ENCODE measurements at regions not wholly inside any gene's neighbourhood (a gene's known extent, or its start where the extent isn't known, plus 50 kb on each side); places are given as distances from the start of the nearest gene placed in this dataset.
"Not testable (repeated sequence)": the region's sequence is repeated elsewhere in the genome, so short reads cannot be mapped to it uniquely, and the experiment has no call there.

GRCh38 chr2:90238505-90239230, 1547.2 kb downstream of the RPIA start:
- not testable (repeated sequence) for DNase-seq

- not testable (repeated sequence) for DNase-seq
Measured at GRCh38 chr2:90239769-90240168, 1548.3 kb downstream of the RPIA start.

DNA sequence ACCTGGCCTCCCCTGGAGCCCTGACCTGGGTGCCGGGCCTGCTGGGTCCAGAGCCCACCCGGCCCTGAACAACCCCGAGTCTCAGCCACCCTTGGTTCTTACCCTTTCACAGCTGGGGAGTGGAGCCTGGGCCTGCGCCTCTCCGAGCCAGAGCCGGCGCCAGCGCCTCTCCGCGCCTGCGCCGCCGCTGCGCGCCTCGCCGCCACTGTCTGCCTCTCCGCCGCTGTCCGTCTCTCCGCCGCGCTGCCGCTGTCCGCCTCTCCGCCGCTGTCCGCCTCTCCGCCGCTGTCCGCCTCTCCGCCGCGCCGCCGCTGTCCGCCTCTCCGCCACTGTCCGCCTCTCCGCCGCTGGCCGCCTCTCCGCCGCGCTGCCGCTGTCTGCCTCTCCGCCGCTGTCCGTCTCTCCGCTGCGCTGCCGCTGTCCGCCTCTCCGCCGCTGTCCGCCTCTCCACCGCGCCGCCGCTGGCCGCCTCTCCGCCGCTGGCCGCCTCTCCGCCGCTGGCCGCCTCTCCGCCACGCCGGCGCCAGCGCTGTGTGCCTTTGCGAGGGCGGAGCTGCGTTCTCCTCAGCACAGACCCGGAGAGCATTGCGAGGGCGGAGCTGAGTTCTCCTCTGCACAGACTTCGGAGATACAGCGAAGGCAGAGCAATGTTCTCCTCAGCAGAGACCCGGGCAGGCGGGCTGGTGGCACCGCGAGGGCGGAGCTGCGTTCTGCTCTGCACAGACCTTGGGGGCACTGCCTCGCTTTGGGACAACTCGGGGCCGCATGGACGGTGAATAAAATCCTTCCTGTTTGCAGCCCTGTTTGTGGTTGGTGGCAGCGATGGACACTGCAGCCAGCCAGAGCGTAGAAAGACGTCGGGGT, 1553.7 kb downstream of the RPIA start:
- DNase-seq, result not testable (repeated sequence)

- DNase-seq, result not testable (repeated sequence)
Measured at GRCh38 chr2:90248400-90248799, 1556.9 kb downstream of the RPIA start.

DNA sequence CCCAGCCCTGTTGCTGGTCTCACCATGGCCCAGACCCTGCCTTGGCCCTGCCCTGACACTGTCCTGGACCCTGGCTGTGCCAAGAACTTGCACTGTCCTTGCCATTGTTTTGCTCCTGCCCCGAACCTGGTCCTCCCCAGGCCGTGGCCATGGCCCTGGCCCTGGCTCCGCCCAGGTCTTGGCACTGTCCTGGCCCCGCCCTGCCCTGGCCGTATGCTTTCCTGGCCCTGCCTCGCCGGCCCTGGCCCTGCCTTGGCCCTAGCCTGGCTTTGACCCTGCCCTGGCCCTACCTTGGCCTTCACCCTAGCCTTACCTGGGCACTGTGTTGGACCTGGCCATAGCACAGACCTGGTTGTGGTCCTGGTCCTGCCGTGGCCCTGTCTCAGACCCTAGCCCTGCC, 1558.9 kb downstream of the RPIA start:
- DNase-seq, result not testable (repeated sequence)

GRCh38 chr2:90251576-90251975, 1560.1 kb downstream of the RPIA start:
- not testable (repeated sequence) for DNase-seq

DNA sequence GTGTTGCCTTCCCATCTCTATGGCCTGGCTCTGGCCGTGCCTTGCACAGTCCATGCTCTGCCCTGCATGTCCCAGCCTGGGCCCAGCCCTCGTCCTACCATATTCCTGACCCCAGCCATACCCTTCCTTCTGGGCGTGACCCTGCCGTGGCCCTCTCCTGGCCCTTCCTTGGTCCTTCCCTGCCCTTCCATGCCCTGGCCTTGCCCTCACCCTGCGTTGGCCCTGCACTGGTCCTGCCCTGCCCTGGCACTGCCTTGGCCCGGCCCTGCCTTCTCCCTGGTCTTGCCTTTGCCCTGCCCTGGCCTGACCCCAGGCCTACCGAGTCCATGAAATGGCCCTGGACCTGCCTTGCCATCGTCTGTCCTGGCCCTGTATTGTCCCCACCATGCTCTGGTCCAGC, 1561.8 kb downstream of the RPIA start:
- not testable (repeated sequence) for DNase-seq

DNA sequence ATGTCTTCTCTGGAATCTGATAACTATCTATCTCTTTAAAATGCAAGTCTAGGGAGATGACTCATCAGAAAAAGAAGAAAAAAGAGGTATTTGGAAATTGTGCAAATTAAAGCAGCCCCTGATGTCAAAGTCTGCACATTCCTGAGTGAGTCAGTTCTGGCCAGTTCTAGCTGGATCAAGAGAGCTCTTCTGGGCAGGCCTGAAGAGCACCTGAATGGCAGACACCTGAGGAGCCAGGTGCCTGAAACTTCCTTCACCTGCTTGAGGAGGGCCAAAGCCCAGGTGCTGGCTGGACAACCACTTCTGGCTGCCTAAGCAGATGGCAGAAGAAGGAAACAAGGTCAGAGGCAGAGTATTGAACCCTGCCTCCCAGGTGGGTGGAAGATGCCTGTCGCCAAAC, 1575.4 kb downstream of the RPIA start:
- DNase-seq, result not testable (repeated sequence)

DNA sequence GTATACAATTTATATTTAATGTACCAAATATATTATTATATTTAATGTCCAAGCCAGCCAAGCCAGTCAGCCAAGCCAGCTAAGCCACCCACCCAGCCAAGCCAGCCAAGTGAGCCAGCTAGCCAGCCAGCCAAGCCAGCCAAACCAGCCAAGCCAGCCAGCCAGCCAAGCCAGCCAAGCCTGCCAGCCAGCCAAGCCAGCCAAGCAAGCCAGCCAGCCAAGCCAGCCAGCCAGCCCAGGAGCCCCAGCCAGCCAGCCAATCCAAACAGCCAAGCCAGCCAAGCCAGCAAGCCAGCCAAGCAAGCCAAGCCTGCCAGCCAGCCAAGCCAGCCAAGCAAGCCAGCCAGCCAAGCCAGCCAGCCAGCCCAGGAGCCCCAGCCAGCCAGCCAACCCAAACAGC, 1596.3 kb downstream of the RPIA start:
- DNase-seq, result not testable (repeated sequence)

DNA sequence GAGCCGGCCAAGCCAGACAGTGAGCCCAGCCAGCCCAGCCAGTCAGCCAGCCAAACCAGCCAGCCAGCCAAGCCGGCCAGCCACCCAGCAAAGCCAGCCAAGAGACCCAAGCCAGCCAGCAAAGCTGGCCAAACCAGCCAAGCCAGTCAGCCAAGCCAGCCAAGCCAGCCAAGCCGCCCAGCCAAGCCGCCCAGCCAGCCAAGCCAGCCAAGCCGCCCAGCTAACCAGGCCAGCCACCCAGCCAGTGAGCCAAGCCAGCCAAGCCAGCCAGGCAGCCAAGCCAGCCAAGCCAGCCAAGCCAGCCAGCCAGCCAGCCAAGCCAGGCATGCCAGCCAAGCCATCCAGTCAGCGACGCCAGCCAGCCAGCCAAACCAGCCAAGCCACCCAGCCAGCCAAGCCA, 1596.9 kb downstream of the RPIA start:
- not testable (repeated sequence) for DNase-seq

DNA sequence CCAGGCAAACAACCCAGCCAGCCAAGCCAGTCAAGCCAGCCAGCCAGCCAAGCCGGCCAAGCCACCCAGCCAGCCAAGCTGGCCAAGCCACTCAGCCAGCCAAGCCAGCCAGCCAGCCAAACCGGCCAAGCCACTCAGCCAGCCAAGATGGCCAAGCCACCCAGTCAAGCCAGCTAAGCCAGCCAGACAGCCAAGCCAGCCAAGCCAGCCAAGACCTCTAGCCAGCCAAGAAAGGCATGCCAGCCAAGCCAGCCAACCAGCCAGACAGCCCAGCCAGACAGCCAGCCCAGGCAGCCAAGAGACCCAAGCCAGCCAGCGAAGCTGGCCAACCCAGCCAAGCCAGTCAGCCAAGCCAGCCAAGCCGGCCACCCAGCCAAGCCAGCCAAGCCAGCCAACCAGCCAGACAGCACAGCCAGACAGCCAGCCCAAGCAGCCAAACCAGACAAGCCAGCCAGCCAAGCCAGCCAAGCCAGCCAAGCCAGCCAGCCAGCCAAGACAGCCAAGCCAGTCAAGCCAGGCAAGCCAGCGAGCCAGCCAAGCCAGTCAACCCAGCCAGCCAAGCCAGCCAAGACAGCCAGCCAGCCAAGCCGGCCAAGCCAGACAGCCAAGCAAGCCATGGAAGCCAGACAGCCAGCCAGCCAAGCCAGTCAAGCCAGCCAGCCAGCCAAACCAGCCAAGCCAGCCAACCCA, 1598.0 kb downstream of the RPIA start:
- DNase-seq, result not testable (repeated sequence)

DNA sequence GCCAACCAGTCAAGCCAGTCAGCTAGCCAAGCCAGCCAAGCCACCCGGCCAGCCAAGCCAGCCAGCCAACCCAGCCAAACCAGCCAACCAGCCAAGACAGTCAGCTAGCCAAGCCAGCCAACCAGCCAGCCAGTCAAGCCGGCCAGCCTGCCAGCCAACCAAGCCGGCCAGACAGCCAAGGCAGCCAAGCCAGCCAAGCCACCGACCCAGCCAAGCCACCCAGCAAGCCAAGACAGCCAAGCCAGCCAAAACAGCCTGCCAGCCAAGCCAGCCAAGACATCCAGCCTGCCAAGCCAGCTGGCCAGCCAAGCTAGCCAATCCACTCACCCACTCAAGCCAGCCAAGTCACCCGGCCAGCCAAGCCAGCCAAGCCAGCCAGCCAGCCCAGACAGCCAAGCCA, 1599.2 kb downstream of the RPIA start:
- DNase-seq, result not testable (repeated sequence)

DNA sequence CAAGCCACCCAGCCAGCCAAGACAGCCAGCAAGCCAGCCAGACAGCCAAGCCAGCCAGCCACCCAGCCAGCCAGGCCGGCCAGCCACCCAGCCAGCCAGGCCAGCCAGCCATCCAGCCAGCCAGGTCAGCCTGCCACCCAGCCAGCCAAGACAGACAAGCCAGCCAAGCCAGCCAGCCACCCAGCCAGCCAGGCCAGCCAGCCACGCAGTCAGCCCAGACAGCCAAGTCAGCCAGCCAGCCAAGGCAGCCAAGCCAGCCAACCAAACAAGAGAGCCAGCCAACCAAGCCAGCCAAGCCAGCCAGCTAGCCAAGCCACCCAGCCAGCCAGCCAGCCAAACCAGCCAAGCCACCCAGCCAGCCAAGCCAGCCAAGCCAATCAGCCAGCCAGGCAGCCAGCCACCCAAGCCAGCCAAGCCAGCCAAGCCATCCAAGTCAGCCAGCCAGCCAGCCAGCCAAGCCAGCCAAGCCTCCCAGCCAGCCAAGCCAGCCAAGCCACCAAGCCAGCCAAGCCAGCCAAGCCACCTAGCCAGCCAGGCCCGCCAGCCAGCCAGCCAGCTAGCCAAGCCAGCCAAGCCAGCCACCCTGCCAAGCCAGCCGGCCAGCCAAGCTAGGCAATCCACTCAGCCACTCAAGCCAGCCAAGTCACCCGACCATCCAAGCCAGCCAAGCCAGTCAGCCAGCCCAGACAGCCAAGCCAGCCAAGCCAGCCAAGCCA, 1599.9 kb downstream of the RPIA start:
- not testable (repeated sequence) for DNase-seq

- DNase-seq, result not testable (repeated sequence)
Measured at GRCh38 chr2:90291934-90292333, 1600.5 kb downstream of the RPIA start.

GRCh38 chr2:90292451-90292850, 1601.0 kb downstream of the RPIA start:
- not testable (repeated sequence) for DNase-seq

DNA sequence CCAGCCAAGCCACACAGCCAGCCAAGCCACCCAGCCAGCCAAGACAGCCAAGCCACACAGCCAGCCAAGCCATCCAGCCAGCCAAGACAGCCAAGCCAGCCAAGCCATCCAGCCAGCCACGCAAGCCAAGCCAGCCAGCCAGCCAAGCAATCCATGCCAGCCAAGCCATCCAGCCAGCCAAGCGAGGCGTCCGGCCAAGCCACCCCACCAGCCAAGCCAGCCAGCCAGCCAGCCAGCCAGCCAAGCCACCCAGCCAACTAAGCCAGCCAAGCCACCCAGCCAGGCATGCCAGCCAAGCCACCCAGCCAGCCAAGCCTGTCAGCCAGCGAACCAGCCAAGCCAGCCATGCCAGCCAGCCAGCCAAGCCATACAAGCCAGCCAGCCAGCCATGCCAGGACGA, 1601.8 kb downstream of the RPIA start:
- not testable (repeated sequence) for DNase-seq

DNA sequence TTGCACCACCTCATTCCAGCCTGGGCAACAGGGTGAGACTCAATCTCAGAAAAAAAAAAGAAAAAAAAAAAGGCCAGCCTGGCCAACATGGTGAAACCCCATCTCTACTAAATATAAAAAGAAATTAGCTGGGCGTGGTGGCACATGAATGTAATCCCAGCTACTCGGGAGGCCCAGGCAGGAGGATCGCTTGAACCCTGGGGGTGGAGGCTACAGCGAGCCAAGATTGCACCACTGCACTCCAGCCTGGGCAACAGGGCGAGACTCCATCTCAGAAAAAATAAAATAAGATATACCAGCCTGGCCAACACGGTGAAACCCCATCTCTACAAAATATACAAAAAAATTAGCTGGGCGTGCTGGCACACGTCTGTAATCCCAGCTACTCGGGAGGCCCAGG, 1602.3 kb downstream of the RPIA start:
- not testable (repeated sequence) for DNase-seq

DNA sequence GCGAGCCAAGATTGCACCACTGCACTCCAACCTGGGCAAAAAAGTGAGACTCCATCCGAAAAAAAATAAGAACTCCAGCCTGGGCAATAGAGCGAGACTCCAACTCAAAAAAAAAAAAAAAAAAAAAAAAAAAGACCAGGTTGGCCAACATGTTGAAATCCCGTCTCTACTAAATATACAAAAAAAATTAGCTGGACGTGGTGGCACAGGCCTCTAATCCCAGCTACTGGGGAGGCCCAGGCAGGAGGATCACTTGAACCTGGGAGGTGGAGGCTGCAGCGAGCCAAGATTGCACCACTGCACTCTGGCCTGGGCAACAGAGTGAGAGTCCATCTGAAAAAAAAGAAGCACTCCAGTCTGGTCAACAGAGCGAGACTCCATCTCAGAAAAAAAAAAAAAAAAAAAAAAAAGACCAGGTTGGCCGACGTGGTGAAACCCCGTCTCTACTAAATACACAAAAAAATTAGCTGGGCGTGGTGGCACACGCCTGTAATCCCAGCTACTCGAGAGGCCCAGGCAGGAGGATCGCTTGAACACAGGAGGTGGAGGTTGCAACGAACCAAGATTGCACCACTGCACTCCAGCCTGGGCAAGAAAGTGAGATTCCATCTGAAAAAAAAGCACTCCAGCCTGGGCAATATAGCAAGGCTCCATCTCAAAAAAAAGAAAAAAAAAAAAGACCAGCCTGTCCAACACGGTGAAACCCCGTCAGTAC, 1603.7 kb downstream of the RPIA start:
- DNase-seq, result not testable (repeated sequence)

DNA sequence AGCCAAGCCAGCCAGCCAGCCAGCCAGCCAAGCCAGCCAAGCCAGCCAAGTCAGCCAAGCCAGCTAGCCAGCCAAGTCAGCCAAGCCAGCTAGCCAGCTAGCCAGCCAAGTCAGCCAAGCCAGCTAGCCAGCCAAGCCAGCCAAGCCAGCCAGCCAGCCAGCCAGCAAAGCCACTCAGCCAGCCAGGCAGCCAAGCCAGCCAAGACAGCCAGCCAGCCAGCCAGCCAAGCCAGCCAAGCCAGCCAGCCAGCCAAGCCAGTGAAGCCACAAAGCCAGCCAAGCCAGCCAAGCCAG, 1605.0 kb downstream of the RPIA start:
- not testable (repeated sequence) for DNase-seq

DNA sequence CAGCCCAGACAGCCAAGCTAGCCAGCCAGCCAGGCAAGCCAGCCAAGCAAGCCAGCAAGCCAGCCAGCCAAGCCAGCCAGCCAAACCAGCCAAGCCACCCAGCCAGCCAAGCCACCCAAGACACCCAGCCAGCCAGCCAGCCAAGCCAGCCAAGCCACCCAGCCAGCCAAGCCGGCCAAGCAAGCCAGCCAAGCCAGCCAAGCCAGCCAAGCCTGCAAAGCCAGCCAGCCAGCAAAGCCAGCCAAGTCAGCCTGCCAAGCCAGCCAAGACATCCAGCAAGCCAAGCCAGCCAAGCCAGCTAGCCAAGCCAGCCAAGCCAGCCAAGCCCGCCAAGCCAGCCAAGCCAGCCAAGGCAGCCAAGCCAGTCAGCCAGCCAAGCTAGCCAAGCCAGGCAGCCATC, 1606.2 kb downstream of the RPIA start:
- not testable (repeated sequence) for DNase-seq

DNA sequence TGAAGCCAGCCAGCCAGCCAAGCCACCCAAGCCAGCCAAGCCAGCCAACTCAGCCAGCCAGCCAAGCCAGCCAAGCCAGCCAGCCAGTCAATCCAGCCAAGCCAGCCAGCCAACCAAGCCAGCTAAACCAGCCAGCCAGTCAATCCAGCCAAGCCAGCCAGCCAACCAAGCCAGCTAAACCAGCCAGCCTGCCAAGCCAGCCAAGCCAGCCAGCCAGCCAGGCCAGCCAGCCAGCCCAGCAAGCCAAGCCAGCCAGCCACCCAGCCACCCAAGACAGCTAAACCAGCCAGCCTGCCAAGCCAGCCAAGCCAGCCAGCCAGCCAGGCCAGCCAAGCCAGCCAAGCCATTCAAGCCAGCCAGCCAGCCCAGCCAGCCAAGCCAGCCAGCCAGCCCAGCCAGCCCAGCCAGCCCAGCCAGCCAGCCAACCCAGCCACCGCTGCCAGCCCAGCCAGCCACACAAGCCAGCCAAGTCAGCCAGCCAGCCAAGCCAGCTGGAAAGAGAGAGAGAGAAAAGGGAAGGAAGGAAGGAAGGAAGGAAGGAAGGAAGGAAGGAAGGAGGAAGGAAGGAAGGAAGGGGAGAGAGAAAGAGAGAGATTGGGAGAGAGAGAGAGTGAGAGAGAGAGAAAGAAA, 1606.8 kb downstream of the RPIA start:
- not testable (repeated sequence) for DNase-seq

DNA sequence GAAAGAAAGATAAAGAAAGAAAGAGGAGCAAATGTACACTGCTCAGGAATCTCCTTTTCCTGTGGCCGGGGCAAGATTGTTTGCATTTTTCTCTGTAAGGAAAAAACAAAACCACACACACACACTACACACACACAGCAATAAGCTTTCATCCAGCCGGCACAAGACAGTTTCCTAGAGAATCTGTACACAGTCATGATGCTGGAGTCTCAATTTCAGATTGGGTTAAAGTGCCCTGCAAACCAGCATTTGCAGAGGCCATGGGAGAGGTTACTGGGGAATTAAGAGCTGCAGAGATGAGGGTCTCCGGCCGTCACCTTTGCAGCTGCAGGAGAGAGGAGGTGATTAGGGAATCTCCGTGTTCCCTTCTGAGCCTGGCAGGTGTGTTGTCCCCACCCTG, 1607.5 kb downstream of the RPIA start:
- not testable (repeated sequence) for DNase-seq
